ENCODE measurements at regions not wholly inside any gene's neighbourhood (a gene's known extent, or its start where the extent isn't known, plus 50 kb on each side); places are given as distances from the start of the nearest gene placed in this dataset.
"Not testable (repeated sequence)": the region's sequence is repeated elsewhere in the genome, so short reads cannot be mapped to it uniquely, and the experiment has no call there.

- no peaks in the 10 kb centered on the region for H3K36me3 Mint-ChIP-seq (ENCODE audit: insufficient read depth)
- no peak overlapping the region for H3K27ac Mint-ChIP-seq
- no peak overlapping the region for H3K4me3 Mint-ChIP-seq (ENCODE audit: low read depth)
- no peak for TF ChIP-seq CTCF (IDR thresholded peaks at IDR 0.05; ENCODE audit: unreplicated experiment)
- H3K9me3 Mint-ChIP-seq (ENCODE audit: low read depth): peaks cover 9% of the 10 kb centered on the region
- no peaks in the 10 kb centered on the region for H3K27me3 Mint-ChIP-seq
- DNase-seq (ENCODE audit: low spot score, unreplicated experiment): no peak
- H3K4me1 Mint-ChIP-seq (ENCODE audit: low read depth): peaks cover 15% of the 10 kb centered on the region
Measured at GRCh38 chr11:116686866-116687265, 85.9 kb downstream of the BUD13 start.

DNA sequence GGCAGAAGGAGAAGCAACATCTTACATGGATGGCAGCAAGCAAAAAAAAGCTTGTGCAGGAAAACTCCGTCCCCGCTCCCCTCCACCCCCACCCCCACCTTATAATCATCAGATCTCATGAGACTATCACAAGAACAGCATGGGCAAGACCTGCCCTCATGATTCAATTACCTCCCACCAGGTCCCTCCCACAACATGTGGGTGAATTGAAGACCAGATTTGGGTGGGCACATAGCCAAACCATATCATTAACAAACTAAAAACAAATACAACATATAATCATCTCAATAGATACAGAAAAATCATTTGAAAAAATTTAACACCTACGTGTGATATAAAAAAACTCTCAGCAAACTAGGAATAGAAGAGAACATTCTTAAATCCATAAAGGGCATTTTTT lies 88.8 kb downstream of the BUD13 start:
- Mint-ChIP-seq H3K4me3 (ENCODE audit: low read depth) (no peak overlapping the region), H3K4me1 (ENCODE audit: low read depth) (peaks cover 15% of the 10 kb centered on the region), H3K9me3 (ENCODE audit: low read depth) (peaks cover 9% of the 10 kb centered on the region), H3K27ac (no peak overlapping the region), H3K27me3 (no peaks in the 10 kb centered on the region), H3K36me3 (ENCODE audit: insufficient read depth) (no peaks in the 10 kb centered on the region)
- TF ChIP-seq CTCF (IDR thresholded peaks at IDR 0.05; ENCODE audit: unreplicated experiment): no peak
- no peak for DNase-seq (ENCODE audit: low spot score, unreplicated experiment)

DNA sequence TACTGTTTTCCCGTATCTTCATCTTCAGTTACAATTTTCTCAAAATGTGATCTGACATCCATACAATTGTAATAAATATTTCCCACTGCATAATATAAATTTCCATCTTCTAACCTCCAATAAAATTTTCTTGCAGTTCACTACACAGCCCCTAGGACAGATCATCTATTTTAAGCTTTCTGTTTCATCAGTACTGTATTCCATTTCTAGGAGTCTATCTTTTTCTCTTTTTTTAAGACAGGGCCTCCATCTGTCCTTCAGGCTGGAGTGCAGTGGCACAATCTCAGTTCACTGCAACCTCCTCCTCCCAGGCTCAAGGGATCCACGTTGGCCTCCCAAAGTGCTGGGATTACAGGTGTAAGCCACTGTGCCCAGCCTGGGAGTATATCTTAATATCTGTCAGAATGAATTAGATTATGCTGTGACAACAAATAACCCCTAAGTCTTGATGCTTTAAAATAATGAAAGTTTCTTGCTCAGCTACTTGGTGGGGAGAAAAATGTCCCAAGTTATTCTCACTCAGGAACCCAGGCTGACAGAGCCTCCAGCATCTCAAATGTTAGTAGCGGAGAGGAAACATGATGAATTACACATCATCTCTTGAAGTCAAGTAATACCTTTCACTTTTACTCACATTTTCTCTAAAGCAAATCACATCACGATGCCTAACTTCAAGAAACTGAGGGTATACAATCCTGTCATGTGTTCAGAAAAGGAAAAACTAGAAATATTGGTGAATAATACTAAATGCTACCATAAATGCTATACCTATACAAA lies 92.2 kb downstream of the BUD13 start:
- Mint-ChIP-seq H3K27me3 (no peaks in the 10 kb centered on the region), H3K4me3 (ENCODE audit: low read depth) (no peak overlapping the region)
- TF ChIP-seq CTCF (IDR thresholded peaks at IDR 0.05; ENCODE audit: unreplicated experiment): peak; percentile 29

GRCh38 chr11:116678887-116679286 lies 93.9 kb downstream of the BUD13 start:
- H3K27me3 Mint-ChIP-seq: no peaks in the 10 kb centered on the region
- H3K27ac Mint-ChIP-seq: no peak overlapping the region
- no peak for DNase-seq (ENCODE audit: low spot score, unreplicated experiment)
- H3K9me3 Mint-ChIP-seq (ENCODE audit: low read depth): peaks cover 22% of the 10 kb centered on the region
- no peak overlapping the region for H3K4me3 Mint-ChIP-seq (ENCODE audit: low read depth)
- H3K4me1 Mint-ChIP-seq (ENCODE audit: low read depth): no peaks in the 10 kb centered on the region
- TF ChIP-seq CTCF (IDR thresholded peaks at IDR 0.05; ENCODE audit: unreplicated experiment): no peak
- H3K36me3 Mint-ChIP-seq (ENCODE audit: insufficient read depth): no peaks in the 10 kb centered on the region

More for the DNA sequence above, 92.2 kb downstream of the BUD13 start:
- no peak for DNase-seq (ENCODE audit: low spot score, unreplicated experiment)
- Mint-ChIP-seq H3K9me3 (ENCODE audit: low read depth) (peaks cover 21% of the 10 kb centered on the region), H3K4me1 (ENCODE audit: low read depth) (no peaks in the 10 kb centered on the region), H3K27ac (no peak overlapping the region), H3K36me3 (ENCODE audit: insufficient read depth) (no peaks in the 10 kb centered on the region)

DNA sequence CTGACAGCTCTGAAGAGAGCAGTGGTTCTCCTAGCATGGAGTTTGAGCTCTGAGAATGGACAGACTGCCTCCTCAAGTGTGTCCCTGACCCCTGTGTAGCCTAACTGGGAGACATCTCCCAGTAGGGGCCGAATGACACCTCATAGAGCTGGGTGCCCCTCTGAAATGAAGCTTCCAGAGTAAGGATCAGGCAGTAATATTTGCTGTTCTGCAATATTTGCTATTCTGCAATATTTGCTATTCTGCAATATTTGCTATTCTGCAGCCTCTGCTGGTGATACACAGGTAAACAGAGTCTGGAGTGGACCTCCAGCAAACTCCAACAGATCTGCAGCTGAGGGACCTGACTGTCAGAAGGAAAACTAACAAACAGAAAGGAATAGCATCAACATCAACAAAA lies 105.5 kb downstream of the BUD13 start:
- H3K27me3 Mint-ChIP-seq: peaks cover 15% of the 10 kb centered on the region

DNA sequence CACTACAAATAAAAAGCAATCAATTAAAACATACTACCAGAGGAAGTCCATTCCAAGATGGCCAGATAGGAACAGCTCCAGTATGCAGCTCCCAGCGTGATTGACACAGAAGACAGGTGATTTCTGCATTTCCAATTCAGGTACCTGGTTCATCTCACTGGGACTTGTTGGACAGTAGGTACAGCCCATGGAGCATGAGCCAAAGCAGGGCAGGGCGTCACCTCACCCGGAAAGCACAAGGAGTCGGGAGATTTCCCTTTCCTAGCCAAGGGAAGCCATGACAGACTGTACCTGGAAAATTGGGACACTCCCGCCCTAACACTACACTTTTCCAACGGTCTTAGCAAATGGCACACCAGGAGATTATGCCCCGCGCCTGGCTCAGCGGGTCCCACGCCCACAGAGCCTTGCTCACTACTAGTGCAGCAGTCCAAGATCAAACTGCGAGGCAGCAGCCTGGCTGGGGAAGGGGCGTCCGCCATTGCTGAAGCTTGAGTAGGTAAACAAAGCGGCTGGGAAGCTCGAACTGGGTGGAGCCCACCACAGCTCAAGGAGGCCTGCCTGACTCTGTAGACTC lies 106.0 kb downstream of the BUD13 start:
- not testable (repeated sequence) for DNase-seq (ENCODE audit: low spot score, unreplicated experiment); H3K4me1 Mint-ChIP-seq (ENCODE audit: low read depth); H3K27ac Mint-ChIP-seq; H3K4me3 Mint-ChIP-seq (ENCODE audit: low read depth); H3K36me3 Mint-ChIP-seq (ENCODE audit: insufficient read depth)
- peaks cover 20% of the 10 kb centered on the region for H3K27me3 Mint-ChIP-seq
- peaks cover 33% of the 10 kb centered on the region for H3K9me3 Mint-ChIP-seq (ENCODE audit: low read depth)

More for the DNA sequence above, 105.5 kb downstream of the BUD13 start:
- H3K4me1 Mint-ChIP-seq (ENCODE audit: low read depth); H3K4me3 Mint-ChIP-seq (ENCODE audit: low read depth); DNase-seq (ENCODE audit: low spot score, unreplicated experiment); H3K27ac Mint-ChIP-seq; H3K36me3 Mint-ChIP-seq (ENCODE audit: insufficient read depth): not testable (repeated sequence)
- peaks cover 36% of the 10 kb centered on the region for H3K9me3 Mint-ChIP-seq (ENCODE audit: low read depth)

All from progenitor cell of endocrine pancreas (in vitro differentiated cells).